ENCODE measurements at regions not wholly inside any gene's neighbourhood (a gene's known extent, or its start where the extent isn't known, plus 50 kb on each side); places are given as distances from the start of the nearest gene placed in this dataset.

DNA sequence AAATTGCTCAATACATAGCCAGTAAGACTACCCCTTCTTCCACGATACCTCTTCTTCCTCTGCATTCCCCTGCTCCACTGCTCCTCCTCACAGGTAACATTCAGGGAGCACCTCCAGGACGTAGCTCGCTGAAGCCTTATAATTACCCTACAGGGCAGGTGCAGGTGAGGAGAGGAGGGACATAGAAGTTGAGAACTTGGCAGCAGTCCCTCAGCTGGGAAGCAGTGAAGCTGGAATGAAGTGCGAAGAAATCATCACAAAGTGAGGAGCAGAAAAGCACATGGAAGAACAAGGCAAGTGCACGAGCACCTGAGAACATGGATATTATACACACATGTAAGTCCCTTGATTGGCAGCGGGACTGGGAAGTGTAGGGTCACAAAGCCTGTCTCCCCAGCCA lies 118.2 kb downstream of the HSD17B3 start:
- no peak for DNase-seq

DNA sequence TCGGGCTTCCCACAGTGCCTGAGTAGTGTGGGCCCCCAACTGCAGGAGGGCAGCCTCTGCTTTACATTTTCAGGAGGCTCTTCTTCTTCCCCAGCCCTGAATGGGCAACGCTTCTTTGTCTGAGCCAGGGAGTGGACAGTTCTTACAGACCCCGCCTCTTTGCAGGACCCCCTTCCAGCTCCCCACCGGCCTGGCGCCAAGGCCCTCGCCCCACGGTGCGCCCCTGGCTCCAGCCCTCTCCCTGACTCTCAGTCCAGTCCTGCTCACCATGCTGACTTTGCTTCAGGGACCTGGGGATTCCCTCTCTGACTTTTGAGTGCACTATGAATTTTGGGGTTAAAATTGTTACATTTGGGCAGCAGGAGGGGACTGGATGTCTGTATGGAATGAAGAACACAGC lies 123.8 kb downstream of the HSD17B3 start:
- no peak for DNase-seq

GRCh38 chr9:96177719-96178028 lies 124.3 kb downstream of the HSD17B3 start:
- no peak for DNase-seq

DNA sequence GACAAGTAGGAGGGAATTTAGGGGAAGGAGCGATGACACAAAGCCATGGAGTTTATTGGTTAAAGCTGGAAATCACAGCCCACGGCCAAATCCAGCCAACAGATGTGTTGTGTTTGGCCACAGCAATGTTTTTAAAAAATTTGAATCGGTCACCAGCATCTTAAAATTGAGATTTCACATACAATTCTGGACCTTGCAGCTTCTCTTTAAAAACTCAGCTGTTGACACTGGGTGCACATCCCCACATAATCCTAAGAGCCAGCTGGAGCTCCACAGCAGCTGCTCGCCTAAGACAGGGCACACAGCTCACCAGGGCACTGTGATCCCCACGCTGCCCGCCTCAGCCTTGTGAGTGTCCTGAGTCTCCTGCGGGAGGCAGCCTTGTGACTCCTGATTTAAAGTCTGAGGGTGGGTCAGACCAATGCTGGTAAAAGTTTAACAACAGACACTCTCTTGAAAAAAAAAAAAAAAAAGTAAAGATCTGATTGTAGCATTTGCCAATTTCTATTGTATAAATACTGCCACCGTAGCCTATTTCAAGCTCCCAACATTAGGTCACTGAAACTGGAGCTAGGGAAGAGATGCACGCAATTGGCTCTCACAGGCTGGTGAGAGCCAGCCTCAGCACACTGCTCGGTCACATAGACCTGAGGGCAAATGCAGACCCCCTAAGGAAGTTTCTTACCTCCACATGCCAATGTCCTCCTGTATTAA lies 124.8 kb downstream of the HSD17B3 start:
- DNase-seq: no peak

- no peak for DNase-seq
Observed at GRCh38 chr9:96175796-96176195, 126.2 kb downstream of the HSD17B3 start.

DNA sequence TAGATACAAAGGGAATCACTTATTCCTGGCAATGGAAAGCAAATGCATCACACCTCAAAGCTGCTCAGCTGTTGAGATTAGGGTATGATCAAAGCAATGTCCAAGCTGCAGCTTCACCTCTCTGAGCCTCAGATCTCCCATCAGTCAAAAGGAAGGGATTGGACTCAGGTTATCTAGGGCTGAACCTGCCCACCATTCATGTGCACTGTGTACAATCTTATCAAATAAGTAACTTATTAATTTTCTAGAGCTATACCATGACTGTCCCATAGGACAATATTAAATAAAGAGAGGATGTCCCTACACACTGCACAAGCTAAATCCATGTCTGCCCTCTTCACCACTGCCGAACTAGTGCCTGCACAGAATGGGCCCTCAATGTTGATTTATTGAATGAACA lies 127.0 kb downstream of the HSD17B3 start:
- DNase-seq: no peak

GRCh38 chr9:96174371-96174770 lies 127.6 kb downstream of the HSD17B3 start:
- no peak for DNase-seq

DNA sequence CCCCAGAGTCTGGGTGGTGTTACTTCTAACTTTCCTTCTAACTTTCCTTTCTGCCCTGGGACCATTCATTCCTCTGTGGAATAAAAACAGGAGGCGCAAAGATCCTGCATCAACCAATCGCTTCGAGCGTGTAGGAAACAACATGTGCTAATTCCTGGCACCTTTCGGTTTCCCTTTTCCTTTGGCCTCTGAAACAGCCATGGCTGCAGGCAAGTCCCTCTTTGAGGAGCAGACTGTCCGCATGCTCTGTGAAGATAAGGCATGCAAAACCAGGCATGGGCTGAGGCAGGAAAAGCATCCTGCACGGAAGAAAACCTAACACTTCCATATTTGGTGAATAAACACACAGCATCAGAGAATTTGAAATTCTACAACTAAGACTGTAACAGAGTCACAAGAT lies 128.3 kb downstream of the HSD17B3 start:
- DNase-seq: no peak

GRCh38 chr9:96172797-96173196 lies 129.2 kb downstream of the HSD17B3 start:
- DNase-seq: no peak

- DNase-seq: no peak
Observed at GRCh38 chr9:96171728-96172127, 130.2 kb downstream of the HSD17B3 start.

DNA sequence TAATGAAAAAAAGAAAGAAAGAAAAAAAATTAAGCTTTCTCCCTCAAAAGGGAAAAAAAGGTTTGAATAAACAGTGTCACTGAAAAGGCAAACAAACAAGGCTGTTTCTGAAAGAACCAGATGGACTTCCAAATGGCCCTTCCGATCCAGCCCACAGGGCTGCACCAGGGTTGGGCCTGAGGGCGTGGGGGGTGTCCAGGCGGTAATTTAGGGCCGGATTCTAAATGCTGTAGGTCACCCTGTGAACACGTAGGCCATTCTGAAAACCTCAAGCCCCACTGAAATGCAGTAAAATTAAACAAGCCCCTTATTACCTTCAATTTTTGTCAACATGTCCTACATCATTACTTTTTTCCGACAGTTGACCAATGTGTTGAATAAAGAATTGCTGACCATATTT lies 132.1 kb downstream of the HSD17B3 start:
- DNase-seq: no peak

DNA sequence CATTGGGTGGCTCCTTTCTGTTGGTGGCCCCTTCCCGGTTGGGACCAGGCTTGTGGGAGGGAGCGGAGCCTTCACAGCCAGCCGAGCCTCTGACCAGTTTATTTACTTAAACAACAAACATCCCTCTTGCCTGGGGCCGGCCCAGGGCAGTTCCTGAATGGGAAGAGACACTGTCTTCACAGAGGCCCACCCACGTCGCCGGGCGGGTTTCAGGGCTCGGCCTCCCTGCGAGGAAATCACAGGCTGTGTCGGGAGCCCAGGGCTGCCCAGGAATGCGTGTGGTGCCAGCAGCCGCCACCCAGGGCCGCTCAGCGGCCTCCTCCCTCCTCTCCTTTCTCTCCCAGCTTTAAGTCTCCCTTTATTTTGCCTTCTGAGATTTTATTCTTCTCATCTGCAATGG lies 132.5 kb downstream of the HSD17B3 start:
- DNase-seq: no peak

- DNase-seq: no peak
Observed at GRCh38 chr9:96168882-96169281, 133.1 kb downstream of the HSD17B3 start.

- DNase-seq: no peak
Observed at GRCh38 chr9:96167011-96167410, 135.0 kb downstream of the HSD17B3 start.

DNA sequence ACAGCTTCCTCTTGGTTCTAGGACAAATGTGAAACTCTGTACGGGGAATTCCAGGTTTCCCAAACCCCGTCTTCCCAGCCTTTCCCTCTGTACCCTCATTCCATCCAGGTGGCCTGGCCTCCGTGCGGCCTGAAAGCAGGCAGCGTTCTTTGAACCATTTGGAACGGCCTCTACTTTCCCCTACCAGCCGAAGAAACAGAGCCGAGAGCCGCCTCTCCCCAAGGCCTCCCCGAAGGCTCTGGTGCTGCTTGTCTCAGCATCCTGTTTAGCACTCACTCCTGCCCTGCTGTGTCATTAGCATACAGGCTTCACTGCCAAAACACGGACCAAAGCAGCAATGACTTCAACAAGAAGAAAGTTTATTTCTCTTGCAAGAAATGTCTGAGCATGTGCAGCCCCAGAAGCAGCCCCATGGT lies 137.7 kb downstream of the HSD17B3 start:
- DNase-seq: no peak

DNA sequence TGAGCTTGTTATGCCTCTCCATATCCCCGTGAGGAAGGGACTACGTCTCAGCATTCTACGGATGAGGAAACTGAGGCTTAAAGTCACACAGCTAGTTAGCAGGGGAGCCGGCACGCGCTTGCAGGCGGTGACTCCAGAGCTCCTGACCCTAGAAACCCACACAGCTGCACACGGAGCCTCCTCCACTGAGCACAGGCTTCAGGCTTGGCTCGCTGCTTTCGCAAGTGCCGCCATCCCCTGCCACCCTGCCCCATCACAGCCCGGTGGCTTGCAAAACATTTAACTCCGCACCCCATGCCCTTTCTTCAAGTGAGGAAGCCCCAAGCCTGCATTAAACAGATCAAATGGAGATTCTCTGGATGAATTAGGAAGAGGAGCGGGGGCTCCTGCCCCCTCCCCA lies 138.3 kb downstream of the HSD17B3 start:
- DNase-seq: no peak

DNA sequence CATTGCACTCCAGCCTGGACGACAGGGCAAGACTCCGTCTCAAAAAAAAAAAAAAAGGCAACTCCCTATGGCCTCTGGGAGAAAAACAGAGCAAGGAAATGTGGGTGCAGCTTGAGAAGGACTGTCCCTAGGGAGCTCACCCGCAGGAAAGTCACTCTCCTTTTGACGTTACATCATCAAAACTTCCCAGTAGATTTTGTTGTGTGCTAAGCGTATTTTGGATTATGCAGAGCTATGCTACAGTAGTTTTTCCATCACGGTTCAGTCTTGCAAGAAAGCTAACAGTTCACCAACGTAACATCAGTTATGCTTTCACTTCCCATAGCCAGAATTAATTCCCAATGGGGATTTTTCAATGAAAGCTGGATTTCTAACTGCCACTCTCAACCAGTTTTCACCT lies 138.8 kb downstream of the HSD17B3 start:
- no peak for DNase-seq

GRCh38 chr9:96161819-96162218 lies 140.2 kb downstream of the HSD17B3 start:
- DNase-seq: no peak

- no peak for DNase-seq
Observed at GRCh38 chr9:96160866-96161265, 141.1 kb downstream of the HSD17B3 start.

- no peak for DNase-seq
Observed at GRCh38 chr9:96160168-96160567, 141.8 kb downstream of the HSD17B3 start.

DNA sequence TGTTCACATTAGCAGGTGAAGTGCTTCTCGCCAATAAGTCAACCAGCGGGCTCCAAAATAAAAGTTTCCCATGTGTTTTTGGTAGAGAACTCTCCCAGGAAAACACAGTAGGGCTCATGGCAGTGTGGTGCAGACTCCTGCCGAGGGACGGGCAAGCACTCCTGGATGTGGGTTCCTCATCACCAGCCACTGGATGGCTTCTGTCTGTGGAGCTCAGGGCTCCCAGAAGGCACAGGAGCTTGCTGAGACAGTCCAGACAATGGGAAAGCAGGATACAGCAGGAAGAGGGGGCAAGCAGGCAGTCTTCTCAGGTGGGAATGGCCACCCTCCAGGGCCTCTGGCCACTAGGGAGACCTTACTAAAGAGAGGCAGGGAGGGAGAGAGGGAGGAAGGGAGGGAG lies 142.4 kb downstream of the HSD17B3 start:
- DNase-seq: no peak

GRCh38 chr9:96158909-96159575 lies 142.9 kb downstream of the HSD17B3 start:
- DNase-seq: no peak

DNA sequence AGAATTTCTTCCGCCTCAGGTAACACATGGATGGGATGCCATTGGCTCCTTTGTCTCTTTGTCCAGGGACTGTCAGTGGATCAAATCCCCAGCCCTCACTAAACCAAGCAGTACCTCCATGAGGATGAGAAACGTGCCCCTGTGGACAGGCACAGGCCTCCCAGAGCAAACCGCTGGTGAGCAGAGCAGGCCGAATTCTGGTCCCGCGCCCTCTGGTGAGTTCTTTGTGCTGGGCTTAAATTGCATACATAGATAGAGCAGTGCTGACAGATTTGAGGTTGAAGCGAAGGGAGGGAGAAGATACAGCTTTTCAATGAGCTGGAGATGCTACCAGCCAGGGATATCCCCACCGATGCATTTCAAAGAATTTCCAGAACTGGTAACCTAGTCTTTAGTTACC lies 143.8 kb downstream of the HSD17B3 start:
- DNase-seq: no peak

GRCh38 chr9:96157675-96158074 lies 144.3 kb downstream of the HSD17B3 start:
- no peak for DNase-seq
